OCI-LY1 (cell line): ENCODE measurements at regions not wholly inside any gene's neighbourhood (a gene's known extent, or its start where the extent isn't known, plus 50 kb on each side); places are given as distances from the start of the nearest gene placed in this dataset.

Experiments
- H2AFZ ChIP-seq: fragments of 200-600 bp; sonication (generic), shearing (Covaris generic); 2 replicates; pipeline ENCODE4 v1.6.0; 2014; ENCODE audit warnings: antibody characterized with exemption, mild to moderate bottlenecking, low read length
- H3F3A ChIP-seq: fragments of 200-600 bp; sonication (generic), shearing (Covaris generic); 2 replicates; pipeline ENCODE4 v1.6.0; 2014; ENCODE audit warnings: mild to moderate bottlenecking, antibody characterized with exemption, low read length, moderate library complexity; ENCODE audit not compliant: insufficient read depth
- H3K27ac ChIP-seq: fragments of 200-600 bp; sonication (generic); 2 replicates; pipeline ENCODE4 v1.5.1; 2014; ENCODE audit warnings: low read length, mixed run types, mild to moderate bottlenecking, low read depth; ENCODE audit not compliant: poor library complexity, severe bottlenecking
- H3K27me3 ChIP-seq: fragments of 200-600 bp; sonication (generic); 2 replicates; pipeline ENCODE4 v1.6.0; 2014; ENCODE audit warnings: antibody characterized with exemption, mild to moderate bottlenecking, low read length, moderate library complexity; ENCODE audit not compliant: insufficient read depth
- H3K36me3 ChIP-seq: fragments of 200-600 bp; sonication (generic); 2 replicates; pipeline ENCODE4 v1.6.1; 2014; ENCODE audit warnings: mild to moderate bottlenecking, antibody characterized with exemption, low read length, moderate library complexity, mixed read lengths; ENCODE audit not compliant: insufficient read depth
- H3K4me1 ChIP-seq: fragments of 200-600 bp; sonication (generic); 2 replicates; pipeline ENCODE4 v1.5.1; 2014; ENCODE audit warnings: mild to moderate bottlenecking, low read length, moderate library complexity; ENCODE audit not compliant: insufficient read depth, severe bottlenecking
- H3K4me2 ChIP-seq: fragments of 200-600 bp; sonication (generic), shearing (Covaris generic); 2 replicates; pipeline ENCODE4 v1.6.1; 2014; ENCODE audit warnings: low read length
- H3K4me3 ChIP-seq: fragments of 200-600 bp; sonication (generic); 2 replicates; pipeline ENCODE4 v1.5.1; 2014; ENCODE audit warnings: low read length, low read depth, mild to moderate bottlenecking, mixed read lengths; ENCODE audit not compliant: poor library complexity, severe bottlenecking
- H3K79me2 ChIP-seq: fragments of 200-600 bp; shearing (Covaris generic); 2 replicates; pipeline ENCODE4 v1.6.1; 2016; ENCODE audit warnings: mixed run types, low read length, mixed read lengths; ENCODE audit not compliant: insufficient read depth
- H3K9ac ChIP-seq: fragments of 200-600 bp; sonication (generic), shearing (Covaris generic); 2 replicates; pipeline ENCODE4 v1.6.1; 2014; ENCODE audit warnings: mild to moderate bottlenecking, low read length, mixed read lengths
- H3K9me2 ChIP-seq: fragments of 200-600 bp; sonication (generic), shearing (Covaris generic); 2 replicates; pipeline ENCODE4 v1.6.1; 2014; ENCODE audit warnings: low read depth, mild to moderate bottlenecking, low read length, mixed read lengths
- H3K9me3 ChIP-seq: fragments of 200-600 bp; shearing (Covaris generic); 2 replicates; pipeline ENCODE4 v1.6.1; 2014; ENCODE audit warnings: low read length, mixed read lengths
- H4K20me1 ChIP-seq: fragments of 200-600 bp; sonication (generic), shearing (Covaris generic); 2 replicates; pipeline ENCODE4 v1.6.0; 2016; ENCODE audit warnings: mild to moderate bottlenecking, low read length; ENCODE audit not compliant: insufficient read depth
- EZH2 ChIP-seq: fragments of 200-600 bp; sonication (generic), shearing (Covaris generic); IDR thresholded peaks from 2 replicates; pipeline ENCODE4 v1.8.0; 2017; ENCODE audit warnings: borderline replicate concordance, mixed run types, mild to moderate bottlenecking, antibody characterized with exemption, low read length, moderate library complexity, mixed read lengths
- TF ChIP-seq, protein P1 (sequence below): fragments of 200-600 bp; sonication (generic), shearing (Covaris generic); IDR thresholded peaks from 2 replicates; pipeline ENCODE4 v1.5.1; 2017; ENCODE audit warnings: mild to moderate bottlenecking, antibody characterized with exemption, low read length, moderate library complexity, mixed read lengths

DNA sequence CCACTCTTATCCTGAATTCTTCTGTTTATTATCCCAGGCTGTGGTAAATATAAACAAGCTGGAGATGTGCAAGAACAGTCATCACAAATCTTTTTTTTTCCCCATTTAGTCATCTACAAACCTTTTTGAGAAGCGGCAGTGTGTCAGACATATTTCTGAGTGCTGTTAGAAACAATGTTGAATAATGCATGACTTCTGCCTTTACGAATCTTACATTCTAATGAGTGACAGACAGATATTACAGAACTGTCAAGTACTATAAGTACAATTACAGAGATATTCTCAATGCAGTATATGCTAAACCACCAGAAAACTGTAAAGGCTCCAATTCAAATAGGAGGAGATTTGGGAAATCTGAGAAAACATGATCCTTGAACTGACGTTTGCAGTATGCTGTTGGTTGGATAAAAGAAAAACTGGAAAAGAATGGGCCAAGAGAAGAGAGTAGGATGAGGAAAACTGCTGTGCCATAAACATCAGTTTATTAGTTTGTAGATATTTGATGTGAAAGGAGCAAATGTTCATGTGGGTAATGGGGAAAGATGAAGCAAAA, 379.5 kb upstream of the SLC8A1 start:
- no peak overlapping the region for H2AFZ ChIP-seq
- H3K4me1 ChIP-seq, result no peaks in the 10 kb centered on the region
- H3K27ac ChIP-seq, result no peak overlapping the region
- no peaks in the 10 kb centered on the region for H3K79me2 ChIP-seq
- no peaks in the 10 kb centered on the region for H3K27me3 ChIP-seq
- TF ChIP-seq, protein P1, sequence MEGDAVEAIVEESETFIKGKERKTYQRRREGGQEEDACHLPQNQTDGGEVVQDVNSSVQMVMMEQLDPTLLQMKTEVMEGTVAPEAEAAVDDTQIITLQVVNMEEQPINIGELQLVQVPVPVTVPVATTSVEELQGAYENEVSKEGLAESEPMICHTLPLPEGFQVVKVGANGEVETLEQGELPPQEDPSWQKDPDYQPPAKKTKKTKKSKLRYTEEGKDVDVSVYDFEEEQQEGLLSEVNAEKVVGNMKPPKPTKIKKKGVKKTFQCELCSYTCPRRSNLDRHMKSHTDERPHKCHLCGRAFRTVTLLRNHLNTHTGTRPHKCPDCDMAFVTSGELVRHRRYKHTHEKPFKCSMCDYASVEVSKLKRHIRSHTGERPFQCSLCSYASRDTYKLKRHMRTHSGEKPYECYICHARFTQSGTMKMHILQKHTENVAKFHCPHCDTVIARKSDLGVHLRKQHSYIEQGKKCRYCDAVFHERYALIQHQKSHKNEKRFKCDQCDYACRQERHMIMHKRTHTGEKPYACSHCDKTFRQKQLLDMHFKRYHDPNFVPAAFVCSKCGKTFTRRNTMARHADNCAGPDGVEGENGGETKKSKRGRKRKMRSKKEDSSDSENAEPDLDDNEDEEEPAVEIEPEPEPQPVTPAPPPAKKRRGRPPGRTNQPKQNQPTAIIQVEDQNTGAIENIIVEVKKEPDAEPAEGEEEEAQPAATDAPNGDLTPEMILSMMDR, result no peak
- TF ChIP-seq EZH2, result no peak
- H3K9ac ChIP-seq, result no peak overlapping the region
- no peaks in the 10 kb centered on the region for H3K9me3 ChIP-seq
- no peaks in the 10 kb centered on the region for H3K36me3 ChIP-seq
- no peak overlapping the region for H3K4me2 ChIP-seq
- no peak overlapping the region for H3K4me3 ChIP-seq
- no peaks in the 10 kb centered on the region for H3F3A ChIP-seq
- H3K9me2 ChIP-seq, result no peaks in the 10 kb centered on the region
- no peaks in the 10 kb centered on the region for H4K20me1 ChIP-seq

DNA sequence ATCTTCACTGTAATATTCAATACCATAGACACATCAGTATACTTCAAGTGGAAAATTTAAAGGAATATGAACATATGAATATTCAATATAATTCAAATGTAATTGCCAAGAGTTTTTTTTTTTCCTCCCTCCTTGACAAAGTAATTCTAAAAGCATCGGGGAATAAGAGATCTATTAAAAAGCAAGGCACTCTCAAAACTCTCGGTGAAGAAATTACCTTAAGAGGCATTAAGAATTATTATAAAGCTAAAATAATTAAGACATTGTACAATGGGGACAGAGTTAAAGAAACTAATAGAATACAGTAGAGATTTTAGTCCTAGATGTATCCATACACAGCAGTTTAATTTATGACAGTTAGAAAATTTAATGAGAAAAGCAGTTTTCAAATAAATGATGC, 390.0 kb upstream of the SLC8A1 start:
- no peaks in the 10 kb centered on the region for H3K36me3 ChIP-seq
- H4K20me1 ChIP-seq, result no peaks in the 10 kb centered on the region
- no peaks in the 10 kb centered on the region for H3K4me1 ChIP-seq
- H3K79me2 ChIP-seq, result no peaks in the 10 kb centered on the region
- no peaks in the 10 kb centered on the region for H3F3A ChIP-seq
- H3K27me3 ChIP-seq, result no peaks in the 10 kb centered on the region
- no peak overlapping the region for H3K27ac ChIP-seq
- H3K9ac ChIP-seq, result no peak overlapping the region
- H3K4me2 ChIP-seq, result no peak overlapping the region
- no peak overlapping the region for H3K4me3 ChIP-seq
- no peak overlapping the region for H2AFZ ChIP-seq
- TF ChIP-seq, protein P1, result no peak
- TF ChIP-seq EZH2, result no peak
- no peaks in the 10 kb centered on the region for H3K9me3 ChIP-seq
- H3K9me2 ChIP-seq, result no peaks in the 10 kb centered on the region

DNA sequence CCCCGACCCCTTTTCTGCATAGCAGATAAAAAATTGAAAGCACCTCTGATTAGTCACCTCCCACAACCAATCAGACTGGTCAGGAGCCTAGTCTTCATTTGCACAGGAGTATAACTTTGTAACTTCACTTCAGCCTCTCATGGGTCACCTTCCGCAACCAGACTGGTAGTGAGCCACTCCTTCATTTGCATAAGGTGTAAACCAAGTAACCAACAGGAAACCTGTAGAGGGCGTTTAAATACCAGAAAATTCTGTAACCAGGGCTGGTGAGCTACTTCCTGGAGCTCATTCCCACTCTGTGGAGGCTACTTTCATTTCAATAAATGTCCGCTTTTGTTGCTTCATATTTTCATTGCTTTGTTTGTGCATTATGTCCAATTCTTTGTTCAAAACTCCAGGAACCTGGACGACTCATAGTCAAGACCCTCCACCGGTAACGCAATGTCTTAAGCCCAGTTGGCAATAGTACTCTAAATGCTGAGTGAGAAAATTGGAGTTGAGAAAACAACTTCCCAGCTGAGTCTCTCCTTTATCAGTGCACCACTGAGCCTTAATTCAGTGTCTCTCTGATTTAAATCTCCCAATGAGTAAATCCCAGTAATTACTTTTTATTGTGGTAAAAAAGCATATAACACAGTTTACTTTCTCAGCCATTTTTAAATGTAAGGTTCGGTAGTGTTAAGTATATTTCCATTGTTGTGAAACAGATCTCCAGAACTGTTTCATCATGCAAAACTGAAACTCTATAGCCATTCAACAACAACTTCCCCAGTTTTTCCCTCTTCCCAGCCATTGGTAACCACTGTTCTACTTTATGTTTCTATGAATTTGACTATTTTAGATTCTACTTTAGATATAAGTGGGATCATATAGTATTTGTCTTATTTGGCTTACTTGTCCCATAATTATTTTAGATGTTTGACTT, 392.7 kb upstream of the SLC8A1 start:
- no peaks in the 10 kb centered on the region for H3K36me3 ChIP-seq
- H3K4me1 ChIP-seq, result no peaks in the 10 kb centered on the region
- no peaks in the 10 kb centered on the region for H3K27me3 ChIP-seq
- no peaks in the 10 kb centered on the region for H3K79me2 ChIP-seq
- H3K4me2 ChIP-seq, result no peak overlapping the region
- no peak overlapping the region for H3K27ac ChIP-seq
- H2AFZ ChIP-seq, result no peak overlapping the region
- no peaks in the 10 kb centered on the region for H3F3A ChIP-seq
- TF ChIP-seq, protein P1, result no peak
- TF ChIP-seq EZH2, result no peak
- H3K9me2 ChIP-seq, result no peaks in the 10 kb centered on the region
- H3K9me3 ChIP-seq, result no peaks in the 10 kb centered on the region
- H3K9ac ChIP-seq, result no peak overlapping the region
- H3K4me3 ChIP-seq, result no peak overlapping the region
- no peaks in the 10 kb centered on the region for H4K20me1 ChIP-seq
